ENCODE measurements at regions not wholly inside any gene's neighbourhood (a gene's known extent, or its start where the extent isn't known, plus 50 kb on each side); places are given as distances from the start of the nearest gene placed in this dataset.

DNA sequence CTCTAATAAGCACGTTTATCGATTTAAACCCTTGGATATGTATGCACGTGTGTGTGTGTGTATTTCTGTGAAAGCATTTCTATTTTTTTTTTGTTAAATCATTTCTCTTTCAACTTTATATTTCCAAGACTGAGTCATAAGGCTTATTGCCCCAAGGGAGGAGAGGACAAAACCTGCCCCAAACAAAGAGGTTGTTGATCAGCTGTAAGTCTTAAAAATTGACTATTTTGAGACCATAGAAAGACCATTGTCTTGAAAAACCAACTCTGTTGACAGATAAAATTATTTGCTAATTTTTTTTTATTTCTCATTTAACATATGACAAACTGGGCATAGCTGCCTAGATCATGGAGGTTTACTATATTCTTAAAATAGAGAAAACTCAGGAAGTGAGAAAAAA, 222.4 kb downstream of the FMR1NB start:
- no peaks in the 10 kb centered on the region for H3K27me3 Mint-ChIP-seq (ENCODE audit: unreplicated experiment)
- H3K4me1 Mint-ChIP-seq (ENCODE audit: unreplicated experiment) = no peaks in the 10 kb centered on the region
- H3K4me3 Mint-ChIP-seq (ENCODE audit: unreplicated experiment) = no peak overlapping the region
- no peak for DNase-seq (ENCODE audit: low spot score)
- TF ChIP-seq, protein P1, sequence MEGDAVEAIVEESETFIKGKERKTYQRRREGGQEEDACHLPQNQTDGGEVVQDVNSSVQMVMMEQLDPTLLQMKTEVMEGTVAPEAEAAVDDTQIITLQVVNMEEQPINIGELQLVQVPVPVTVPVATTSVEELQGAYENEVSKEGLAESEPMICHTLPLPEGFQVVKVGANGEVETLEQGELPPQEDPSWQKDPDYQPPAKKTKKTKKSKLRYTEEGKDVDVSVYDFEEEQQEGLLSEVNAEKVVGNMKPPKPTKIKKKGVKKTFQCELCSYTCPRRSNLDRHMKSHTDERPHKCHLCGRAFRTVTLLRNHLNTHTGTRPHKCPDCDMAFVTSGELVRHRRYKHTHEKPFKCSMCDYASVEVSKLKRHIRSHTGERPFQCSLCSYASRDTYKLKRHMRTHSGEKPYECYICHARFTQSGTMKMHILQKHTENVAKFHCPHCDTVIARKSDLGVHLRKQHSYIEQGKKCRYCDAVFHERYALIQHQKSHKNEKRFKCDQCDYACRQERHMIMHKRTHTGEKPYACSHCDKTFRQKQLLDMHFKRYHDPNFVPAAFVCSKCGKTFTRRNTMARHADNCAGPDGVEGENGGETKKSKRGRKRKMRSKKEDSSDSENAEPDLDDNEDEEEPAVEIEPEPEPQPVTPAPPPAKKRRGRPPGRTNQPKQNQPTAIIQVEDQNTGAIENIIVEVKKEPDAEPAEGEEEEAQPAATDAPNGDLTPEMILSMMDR (IDR thresholded peaks at IDR 0.05; ENCODE audit: unreplicated experiment) = no peak
- no peak overlapping the region for H3K27ac Mint-ChIP-seq (ENCODE audit: unreplicated experiment)
- H3K9me3 Mint-ChIP-seq (ENCODE audit: unreplicated experiment) = no peaks in the 10 kb centered on the region
- H3K36me3 Mint-ChIP-seq (ENCODE audit: low read depth, unreplicated experiment) = no peaks in the 10 kb centered on the region

- DNase-seq (ENCODE audit: low spot score) = no peak
- Mint-ChIP-seq H3K9me3 (ENCODE audit: unreplicated experiment) (no peaks in the 10 kb centered on the region), H3K4me3 (ENCODE audit: unreplicated experiment) (no peak overlapping the region), H3K27ac (ENCODE audit: unreplicated experiment) (no peak overlapping the region), H3K36me3 (ENCODE audit: low read depth, unreplicated experiment) (no peaks in the 10 kb centered on the region), H3K4me1 (ENCODE audit: unreplicated experiment) (no peaks in the 10 kb centered on the region), H3K27me3 (ENCODE audit: unreplicated experiment) (no peaks in the 10 kb centered on the region)
- TF ChIP-seq, protein P1 (IDR thresholded peaks at IDR 0.05; ENCODE audit: unreplicated experiment) = no peak
These were observed 223.1 kb downstream of the FMR1NB start for GRCh38 chrX:148204195-148204594.

GRCh38 chrX:148214786-148215185, 233.6 kb downstream of the FMR1NB start:
- H3K36me3 Mint-ChIP-seq (ENCODE audit: low read depth, unreplicated experiment) = no peaks in the 10 kb centered on the region
- DNase-seq (ENCODE audit: low spot score) = no peak
- no peak overlapping the region for H3K27ac Mint-ChIP-seq (ENCODE audit: unreplicated experiment)
- H3K27me3 Mint-ChIP-seq (ENCODE audit: unreplicated experiment) = no peaks in the 10 kb centered on the region
- H3K4me3 Mint-ChIP-seq (ENCODE audit: unreplicated experiment) = no peak overlapping the region
- TF ChIP-seq, protein P1 (IDR thresholded peaks at IDR 0.05; ENCODE audit: unreplicated experiment) = no peak
- H3K4me1 Mint-ChIP-seq (ENCODE audit: unreplicated experiment) = no peaks in the 10 kb centered on the region
- H3K9me3 Mint-ChIP-seq (ENCODE audit: unreplicated experiment) = no peaks in the 10 kb centered on the region

- no peaks in the 10 kb centered on the region for H3K9me3 Mint-ChIP-seq (ENCODE audit: unreplicated experiment)
- TF ChIP-seq, protein P1 (IDR thresholded peaks at IDR 0.05; ENCODE audit: unreplicated experiment) = no peak
- no peaks in the 10 kb centered on the region for H3K4me1 Mint-ChIP-seq (ENCODE audit: unreplicated experiment)
- H3K27ac Mint-ChIP-seq (ENCODE audit: unreplicated experiment) = no peak overlapping the region
- H3K36me3 Mint-ChIP-seq (ENCODE audit: low read depth, unreplicated experiment) = no peaks in the 10 kb centered on the region
- H3K4me3 Mint-ChIP-seq (ENCODE audit: unreplicated experiment) = no peak overlapping the region
- no peaks in the 10 kb centered on the region for H3K27me3 Mint-ChIP-seq (ENCODE audit: unreplicated experiment)
- DNase-seq (ENCODE audit: low spot score) = no peak
These were observed 234.6 kb downstream of the FMR1NB start for GRCh38 chrX:148215726-148216125.

- H3K27me3 Mint-ChIP-seq (ENCODE audit: unreplicated experiment) = no peaks in the 10 kb centered on the region
- no peaks in the 10 kb centered on the region for H3K4me1 Mint-ChIP-seq (ENCODE audit: unreplicated experiment)
- H3K9me3 Mint-ChIP-seq (ENCODE audit: unreplicated experiment) = no peaks in the 10 kb centered on the region
- DNase-seq (ENCODE audit: low spot score) = no peak
- H3K27ac Mint-ChIP-seq (ENCODE audit: unreplicated experiment) = no peak overlapping the region
- no peak overlapping the region for H3K4me3 Mint-ChIP-seq (ENCODE audit: unreplicated experiment)
- H3K36me3 Mint-ChIP-seq (ENCODE audit: low read depth, unreplicated experiment) = no peaks in the 10 kb centered on the region
- TF ChIP-seq, protein P1 (IDR thresholded peaks at IDR 0.05; ENCODE audit: unreplicated experiment) = no peak
These were observed 242.2 kb downstream of the FMR1NB start for GRCh38 chrX:148223361-148223760.
